ENCODE measurements at regions not wholly inside any gene's neighbourhood (a gene's known extent, or its start where the extent isn't known, plus 50 kb on each side); places are given as distances from the start of the nearest gene placed in this dataset.

DNA sequence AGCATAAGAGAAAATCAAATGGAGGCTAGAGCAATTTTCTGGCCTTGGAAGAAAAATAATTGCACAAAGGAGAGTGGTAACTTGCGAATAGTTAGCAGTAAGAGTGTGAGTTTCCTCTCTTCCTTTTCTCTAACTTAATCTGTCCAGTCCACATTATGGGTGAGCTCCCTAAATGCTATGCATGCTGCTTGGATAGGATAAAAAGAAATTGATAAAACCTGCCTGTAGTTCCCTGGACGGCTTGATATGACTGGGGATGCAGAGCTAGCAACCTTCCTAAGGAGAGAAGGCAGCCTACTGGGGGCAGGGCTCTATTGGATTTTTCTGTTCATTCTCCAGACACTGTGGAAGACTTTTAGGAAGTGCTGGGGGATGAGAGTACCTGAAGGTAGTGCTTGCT lies 311.3 kb downstream of the LMO7 start:
- TF ChIP-seq, protein P1, sequence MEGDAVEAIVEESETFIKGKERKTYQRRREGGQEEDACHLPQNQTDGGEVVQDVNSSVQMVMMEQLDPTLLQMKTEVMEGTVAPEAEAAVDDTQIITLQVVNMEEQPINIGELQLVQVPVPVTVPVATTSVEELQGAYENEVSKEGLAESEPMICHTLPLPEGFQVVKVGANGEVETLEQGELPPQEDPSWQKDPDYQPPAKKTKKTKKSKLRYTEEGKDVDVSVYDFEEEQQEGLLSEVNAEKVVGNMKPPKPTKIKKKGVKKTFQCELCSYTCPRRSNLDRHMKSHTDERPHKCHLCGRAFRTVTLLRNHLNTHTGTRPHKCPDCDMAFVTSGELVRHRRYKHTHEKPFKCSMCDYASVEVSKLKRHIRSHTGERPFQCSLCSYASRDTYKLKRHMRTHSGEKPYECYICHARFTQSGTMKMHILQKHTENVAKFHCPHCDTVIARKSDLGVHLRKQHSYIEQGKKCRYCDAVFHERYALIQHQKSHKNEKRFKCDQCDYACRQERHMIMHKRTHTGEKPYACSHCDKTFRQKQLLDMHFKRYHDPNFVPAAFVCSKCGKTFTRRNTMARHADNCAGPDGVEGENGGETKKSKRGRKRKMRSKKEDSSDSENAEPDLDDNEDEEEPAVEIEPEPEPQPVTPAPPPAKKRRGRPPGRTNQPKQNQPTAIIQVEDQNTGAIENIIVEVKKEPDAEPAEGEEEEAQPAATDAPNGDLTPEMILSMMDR (IDR thresholded peaks at IDR 0.05): no peak
- TF ChIP-seq POLR2A (IDR thresholded peaks at IDR 0.05): no peak
